ENCODE measurements at regions not wholly inside any gene's neighbourhood (a gene's known extent, or its start where the extent isn't known, plus 50 kb on each side); places are given as distances from the start of the nearest gene placed in this dataset.

- TF ChIP-seq HNF1A (IDR thresholded peaks at IDR 0.05; ENCODE audit: low read depth), result no peak
- no peak for TF ChIP-seq HNF1A (CRISPR knock-in tag; IDR thresholded peaks at IDR 0.05; ENCODE audit: borderline replicate concordance)
- no peak for TF ChIP-seq E2F5 (CRISPR knock-in tag; conservative IDR thresholded peaks at IDR 0.05)
- TF ChIP-seq ASH2L (IDR thresholded peaks at IDR 0.05; ENCODE audit: insufficient read length, low read depth, low read length), result no peak
- no peak for TF ChIP-seq PATZ1 (CRISPR knock-in tag; IDR thresholded peaks at IDR 0.05)
- no peak for TF ChIP-seq ZNF570 (CRISPR knock-in tag; IDR thresholded peaks at IDR 0.05; ENCODE audit: borderline replicate concordance)
These were observed 108.7 kb downstream of the CTTN start (continued) for GRCh38 chr11:70506986-70507385.
